Endodermal cell (in vitro differentiated cells): ENCODE measurements at regions not wholly inside any gene's neighbourhood (a gene's known extent, or its start where the extent isn't known, plus 50 kb on each side); places are given as distances from the start of the nearest gene placed in this dataset.

ENCODE experiments used
- DNase-seq: peaks from one replicate; pipeline ENCODE4 v3.0.0-alpha.2; 2017
- H3K27ac ChIP-seq: 2 replicates; pipeline ENCODE4 v1.5.1; 2013; ENCODE audit warnings: mild to moderate bottlenecking, low read depth, low read length, moderate library complexity
- H3K27me3 ChIP-seq: 2 replicates; pipeline ENCODE4 v1.6.1; 2013; ENCODE audit warnings: mild to moderate bottlenecking, low read length, moderate library complexity; ENCODE audit not compliant: insufficient read depth, control insufficient read depth, poor library complexity, severe bottlenecking
- H3K36me3 ChIP-seq: 2 replicates; pipeline ENCODE4 v1.7.0; 2013; ENCODE audit warnings: mild to moderate bottlenecking, low read length, moderate library complexity; ENCODE audit not compliant: control insufficient read depth, insufficient read depth
- H3K4me1 ChIP-seq: one replicate; pipeline ENCODE4 v1.7.0; 2013; ENCODE audit warnings: low read length; ENCODE audit not compliant: control insufficient read depth, insufficient read depth
- H3K4me3 ChIP-seq: 2 replicates; pipeline ENCODE4 v1.5.1; 2013; ENCODE audit warnings: mild to moderate bottlenecking, low read length, moderate library complexity
- H3K9ac ChIP-seq: 2 replicates; pipeline ENCODE4 v1.6.1; 2013; ENCODE audit warnings: mild to moderate bottlenecking, low read length, moderate library complexity; ENCODE audit not compliant: poor library complexity, severe bottlenecking; ENCODE audit errors: extremely low read depth
- H3K9me3 ChIP-seq: 2 replicates; pipeline ENCODE4 v1.6.1; 2013; ENCODE audit warnings: mild to moderate bottlenecking, low read length, moderate library complexity; ENCODE audit not compliant: control insufficient read depth
- H3K27ac Mint-ChIP-seq: 2 replicates; pipeline ENCODE4 v1.8.0; 2020; ENCODE audit warnings: mixed read lengths
- H3K27me3 Mint-ChIP-seq: 2 replicates; pipeline ENCODE4 v1.8.0; 2021; ENCODE audit warnings: mild to moderate bottlenecking, mixed read lengths; ENCODE audit not compliant: insufficient read depth
- H3K36me3 Mint-ChIP-seq: 2 replicates; pipeline ENCODE4 v1.8.0; 2020; ENCODE audit warnings: low read depth, mixed read lengths
- H3K4me1 Mint-ChIP-seq: 2 replicates; pipeline ENCODE4 v1.8.0; 2020; ENCODE audit warnings: mixed read lengths
- H3K4me3 Mint-ChIP-seq: 2 replicates; pipeline ENCODE4 v1.8.0; 2020; ENCODE audit warnings: mild to moderate bottlenecking, moderate library complexity, mixed read lengths
- H3K9me3 Mint-ChIP-seq: 2 replicates; pipeline ENCODE4 v1.8.0; 2020; ENCODE audit warnings: mild to moderate bottlenecking, mixed read lengths
- CTCF ChIP-seq: fragments of 200-600 bp; sonication (generic); conservative IDR thresholded peaks from 2 replicates; pipeline ENCODE4 v1.5.0; 2021; ENCODE audit warnings: antibody characterized with exemption, mild to moderate bottlenecking
- WGBS, 2 experiments: methylation state at CpG; one replicate each; pipeline versions ENCODE4 v1.1.5 to v1.1.7; 2013; ENCODE audit warnings: missing lambda C conversion rate in 2 of 2, mixed read lengths in 1 of 2; ENCODE audit not compliant: insufficient coverage in 1 of 2, insufficient read length in 1 of 2; 5-methylcytosine and 5-hydroxymethylcytosine counted together

- H3K4me3 ChIP-seq = no peak overlapping the region
- no peak for TF ChIP-seq CTCF
- peaks cover 2% of the 10 kb centered on the region for H3K27me3 Mint-ChIP-seq
- H3K36me3 ChIP-seq = no peaks in the 10 kb centered on the region
- H3K9me3 ChIP-seq = no peaks in the 10 kb centered on the region
- 80 to 84% methylated on average over 7 to 9 of the region's 9 CpGs for WGBS, 2 experiments
- H3K27ac Mint-ChIP-seq = no peak overlapping the region
- H3K27me3 ChIP-seq = peaks cover 12% of the 10 kb centered on the region
- H3K36me3 Mint-ChIP-seq = no peaks in the 10 kb centered on the region
- no peak overlapping the region for H3K27ac ChIP-seq
- H3K4me1 Mint-ChIP-seq = no peaks in the 10 kb centered on the region
- H3K4me3 Mint-ChIP-seq = no peak overlapping the region
- DNase-seq = no peak
- H3K4me1 ChIP-seq = no peaks in the 10 kb centered on the region
- H3K9me3 Mint-ChIP-seq = no peaks in the 10 kb centered on the region
- H3K9ac ChIP-seq = no peak overlapping the region
These were observed 107.4 kb upstream of the ANKFN1 start for GRCh38 chr17:56045872-56046271.

GRCh38 chr17:56047331-56047730 is 105.9 kb upstream of the ANKFN1 start:
- no peak for DNase-seq
- TF ChIP-seq CTCF = no peak
- H3K9me3 ChIP-seq = no peaks in the 10 kb centered on the region
- no peaks in the 10 kb centered on the region for H3K36me3 ChIP-seq
- H3K9ac ChIP-seq = no peak overlapping the region
- peaks cover 3% of the 10 kb centered on the region for H3K9me3 Mint-ChIP-seq
- 71 to 100% methylated on average over 1 to 5 of the region's 5 CpGs for WGBS, 2 experiments
- no peak overlapping the region for H3K4me3 ChIP-seq
- peaks cover 2% of the 10 kb centered on the region for H3K27me3 Mint-ChIP-seq
- no peak overlapping the region for H3K27ac ChIP-seq
- no peaks in the 10 kb centered on the region for H3K4me1 ChIP-seq
- H3K27ac Mint-ChIP-seq = no peak overlapping the region
- H3K4me1 Mint-ChIP-seq = no peaks in the 10 kb centered on the region
- H3K4me3 Mint-ChIP-seq = no peak overlapping the region
- H3K27me3 ChIP-seq = peaks cover 12% of the 10 kb centered on the region
- no peaks in the 10 kb centered on the region for H3K36me3 Mint-ChIP-seq

- no peak for DNase-seq
- peaks cover 15% of the 10 kb centered on the region for H3K27me3 Mint-ChIP-seq
- Histone ChIP-seq H3K9me3 (peaks cover 6% of the 10 kb centered on the region), H3K9ac (no peak overlapping the region), H3K36me3 (no peaks in the 10 kb centered on the region), H3K4me1 (no peaks in the 10 kb centered on the region), H3K27ac (no peak overlapping the region), H3K27me3 (no peaks in the 10 kb centered on the region), H3K4me3 (no peak overlapping the region)
- no peak for TF ChIP-seq CTCF
- H3K4me3 Mint-ChIP-seq = no peak overlapping the region
- H3K36me3 Mint-ChIP-seq = no peaks in the 10 kb centered on the region
- H3K27ac Mint-ChIP-seq = no peak overlapping the region
- no peaks in the 10 kb centered on the region for H3K4me1 Mint-ChIP-seq
- peaks cover 9% of the 10 kb centered on the region for H3K9me3 Mint-ChIP-seq
- WGBS, 2 experiments = 89 to 100% methylated on average over 2 to 3 of the region's 3 CpGs
These were observed 95.4 kb upstream of the ANKFN1 start for GRCh38 chr17:56057869-56058268.
